ENCODE measurements at regions not wholly inside any gene's neighbourhood (a gene's known extent, or its start where the extent isn't known, plus 50 kb on each side); places are given as distances from the start of the nearest gene placed in this dataset.

DNA sequence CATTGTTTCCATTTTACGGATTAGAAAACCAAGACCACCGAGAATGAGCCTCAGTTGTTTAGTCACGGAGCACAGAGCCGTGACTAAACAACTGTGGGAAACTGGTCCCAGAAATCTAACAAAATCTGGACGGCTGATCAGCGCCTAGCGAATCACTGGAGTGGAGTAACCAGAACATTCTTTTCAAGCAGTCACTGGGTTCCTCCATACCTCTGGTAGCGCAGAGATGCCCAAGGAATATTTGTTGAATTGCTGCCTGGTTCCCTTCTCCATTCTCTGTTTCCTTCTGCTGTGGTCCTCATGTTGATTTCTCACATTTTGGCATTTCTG, 62.0 kb downstream of the GPX5 start:
- H3K27me3 ChIP-seq (ENCODE audit: insufficient read depth, low read length, poor library complexity, severe bottlenecking), result no peaks in the 10 kb centered on the region
- H3K36me3 ChIP-seq (ENCODE audit: insufficient read depth, low read length), result no peaks in the 10 kb centered on the region
- no peak overlapping the region for H2AFZ ChIP-seq (ENCODE audit: low read length)
- H3F3A ChIP-seq (ENCODE audit: low read depth), result no peaks in the 10 kb centered on the region
- no peaks in the 10 kb centered on the region for H3K79me2 ChIP-seq (ENCODE audit: insufficient read depth, low read length)
- H3K4me1 ChIP-seq (ENCODE audit: insufficient read depth, low read length, poor library complexity, severe bottlenecking), result no peaks in the 10 kb centered on the region
- no peak overlapping the region for H3K4me2 ChIP-seq (ENCODE audit: low read depth, low read length, poor library complexity, severe bottlenecking)
- TF ChIP-seq EZH2phosphoT487 (IDR thresholded peaks at IDR 0.05; ENCODE audit: borderline replicate concordance), result no peak
- TF ChIP-seq, protein P1, sequence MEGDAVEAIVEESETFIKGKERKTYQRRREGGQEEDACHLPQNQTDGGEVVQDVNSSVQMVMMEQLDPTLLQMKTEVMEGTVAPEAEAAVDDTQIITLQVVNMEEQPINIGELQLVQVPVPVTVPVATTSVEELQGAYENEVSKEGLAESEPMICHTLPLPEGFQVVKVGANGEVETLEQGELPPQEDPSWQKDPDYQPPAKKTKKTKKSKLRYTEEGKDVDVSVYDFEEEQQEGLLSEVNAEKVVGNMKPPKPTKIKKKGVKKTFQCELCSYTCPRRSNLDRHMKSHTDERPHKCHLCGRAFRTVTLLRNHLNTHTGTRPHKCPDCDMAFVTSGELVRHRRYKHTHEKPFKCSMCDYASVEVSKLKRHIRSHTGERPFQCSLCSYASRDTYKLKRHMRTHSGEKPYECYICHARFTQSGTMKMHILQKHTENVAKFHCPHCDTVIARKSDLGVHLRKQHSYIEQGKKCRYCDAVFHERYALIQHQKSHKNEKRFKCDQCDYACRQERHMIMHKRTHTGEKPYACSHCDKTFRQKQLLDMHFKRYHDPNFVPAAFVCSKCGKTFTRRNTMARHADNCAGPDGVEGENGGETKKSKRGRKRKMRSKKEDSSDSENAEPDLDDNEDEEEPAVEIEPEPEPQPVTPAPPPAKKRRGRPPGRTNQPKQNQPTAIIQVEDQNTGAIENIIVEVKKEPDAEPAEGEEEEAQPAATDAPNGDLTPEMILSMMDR (conservative IDR thresholded peaks at IDR 0.05; ENCODE audit: low read length), result no peak
- H3K9me2 ChIP-seq (replicated peaks; ENCODE audit: low read depth, low read length), result no peaks in the 10 kb centered on the region
- H4K20me1 ChIP-seq (ENCODE audit: insufficient read depth, low read length, poor library complexity, severe bottlenecking), result no peaks in the 10 kb centered on the region
- H3K9me3 ChIP-seq (ENCODE audit: insufficient read depth, low read depth, low read length), result no peaks in the 10 kb centered on the region
- no peak overlapping the region for H3K9ac ChIP-seq (ENCODE audit: low read depth, low read length, poor library complexity, severe bottlenecking)
- no peak overlapping the region for H3K4me3 ChIP-seq (ENCODE audit: low read length, poor library complexity, severe bottlenecking)

DNA sequence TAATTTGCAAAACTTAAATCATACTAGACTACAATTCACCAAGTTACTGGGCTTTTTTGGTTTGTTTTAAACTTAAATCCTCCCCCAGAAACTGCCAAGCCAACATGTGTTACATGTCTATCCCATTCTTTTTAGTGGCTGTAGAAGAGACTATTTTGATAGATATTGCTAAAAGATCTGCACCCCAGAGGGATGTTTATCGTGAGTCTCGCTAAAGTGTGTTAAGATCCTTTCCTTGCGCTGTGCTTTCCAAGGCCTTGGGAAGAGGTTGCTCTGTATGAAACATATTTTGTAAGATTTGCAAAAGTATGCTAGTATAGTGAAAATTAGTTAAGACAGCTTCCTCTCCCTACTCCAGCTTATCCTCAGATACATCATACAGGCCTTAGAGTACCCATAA, 63.0 kb downstream of the GPX5 start:
- Histone ChIP-seq H3K9me3 (ENCODE audit: insufficient read depth, low read depth, low read length) (no peaks in the 10 kb centered on the region), H2AFZ (ENCODE audit: low read length) (no peak overlapping the region), H4K20me1 (ENCODE audit: insufficient read depth, low read length, poor library complexity, severe bottlenecking) (no peaks in the 10 kb centered on the region), H3K4me1 (ENCODE audit: insufficient read depth, low read length, poor library complexity, severe bottlenecking) (no peaks in the 10 kb centered on the region), H3K9me2 (replicated peaks; ENCODE audit: low read depth, low read length) (no peaks in the 10 kb centered on the region), H3K27me3 (ENCODE audit: insufficient read depth, low read length, poor library complexity, severe bottlenecking) (no peaks in the 10 kb centered on the region), H3F3A (ENCODE audit: low read depth) (no peaks in the 10 kb centered on the region), H3K9ac (ENCODE audit: low read depth, low read length, poor library complexity, severe bottlenecking) (no peak overlapping the region), H3K4me3 (ENCODE audit: low read length, poor library complexity, severe bottlenecking) (no peak overlapping the region), H3K4me2 (ENCODE audit: low read depth, low read length, poor library complexity, severe bottlenecking) (no peak overlapping the region), H3K36me3 (ENCODE audit: insufficient read depth, low read length) (no peaks in the 10 kb centered on the region), H3K79me2 (ENCODE audit: insufficient read depth, low read length) (no peaks in the 10 kb centered on the region)
- no peak for TF ChIP-seq EZH2phosphoT487 (IDR thresholded peaks at IDR 0.05; ENCODE audit: borderline replicate concordance)
- TF ChIP-seq, protein P1 (conservative IDR thresholded peaks at IDR 0.05; ENCODE audit: low read length), result no peak

DNA sequence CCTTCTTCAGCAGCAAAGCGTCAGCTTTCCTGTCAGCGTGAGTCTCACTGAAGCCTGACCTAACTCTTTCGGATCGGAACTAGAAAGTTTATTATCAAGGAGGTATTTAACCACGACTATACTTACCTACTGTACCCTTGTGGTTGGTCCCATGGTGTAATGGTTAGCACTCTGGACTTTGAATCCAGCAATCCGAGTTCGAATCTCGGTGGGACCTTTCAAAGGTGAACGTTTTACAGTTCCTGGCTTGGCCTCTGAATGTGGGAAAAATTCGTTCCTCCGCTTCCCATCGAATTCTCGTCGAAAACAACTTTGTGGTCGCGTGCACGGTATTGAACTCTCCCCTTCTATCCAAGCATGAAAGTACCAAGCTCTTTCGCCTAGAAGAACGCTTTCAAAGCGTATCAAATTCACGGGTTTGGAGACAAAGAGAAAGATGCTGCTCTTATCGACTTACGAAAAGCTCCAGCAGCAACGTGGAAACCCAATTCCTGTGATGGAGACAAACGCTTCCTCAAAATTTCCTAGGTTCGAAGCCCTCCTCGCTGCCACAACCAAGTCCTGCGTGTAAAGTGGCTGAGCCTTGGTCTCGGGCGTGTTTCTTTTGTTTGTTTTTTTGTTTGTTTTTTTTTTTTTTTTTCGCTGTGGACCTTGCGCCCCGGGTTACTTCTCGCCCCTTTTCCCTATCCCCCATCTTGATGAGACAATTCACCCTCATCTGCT, 63.7 kb downstream of the GPX5 start:
- Histone ChIP-seq H3F3A (ENCODE audit: low read depth) (no peaks in the 10 kb centered on the region), H3K9me3 (ENCODE audit: insufficient read depth, low read depth, low read length) (no peaks in the 10 kb centered on the region), H3K4me3 (ENCODE audit: low read length, poor library complexity, severe bottlenecking) (no peak overlapping the region), H2AFZ (ENCODE audit: low read length) (no peak overlapping the region), H3K36me3 (ENCODE audit: insufficient read depth, low read length) (no peaks in the 10 kb centered on the region), H4K20me1 (ENCODE audit: insufficient read depth, low read length, poor library complexity, severe bottlenecking) (no peaks in the 10 kb centered on the region), H3K79me2 (ENCODE audit: insufficient read depth, low read length) (no peaks in the 10 kb centered on the region), H3K4me2 (ENCODE audit: low read depth, low read length, poor library complexity, severe bottlenecking) (no peak overlapping the region), H3K27me3 (ENCODE audit: insufficient read depth, low read length, poor library complexity, severe bottlenecking) (no peaks in the 10 kb centered on the region), H3K9me2 (replicated peaks; ENCODE audit: low read depth, low read length) (no peaks in the 10 kb centered on the region), H3K9ac (ENCODE audit: low read depth, low read length, poor library complexity, severe bottlenecking) (no peak overlapping the region), H3K4me1 (ENCODE audit: insufficient read depth, low read length, poor library complexity, severe bottlenecking) (no peaks in the 10 kb centered on the region)
- TF ChIP-seq, protein P1 (conservative IDR thresholded peaks at IDR 0.05; ENCODE audit: low read length), result no peak
- TF ChIP-seq EZH2phosphoT487 (IDR thresholded peaks at IDR 0.05; ENCODE audit: borderline replicate concordance), result no peak
